GM10266 (cell line): ENCODE measurements at regions not wholly inside any gene's neighbourhood (a gene's known extent, or its start where the extent isn't known, plus 50 kb on each side); places are given as distances from the start of the nearest gene placed in this dataset.

Experiments used
- DNase-seq: peaks from one replicate; pipeline ENCODE4 v3.0.0; 2012; ENCODE audit errors: extremely low spot score
- CTCF ChIP-seq: IDR thresholded peaks from 2 replicates; pipeline ENCODE4 v1.5.1; 2012; ENCODE audit warnings: mild to moderate bottlenecking, low read depth; ENCODE audit not compliant: control insufficient read depth, insufficient read depth; ENCODE audit errors: missing control alignments

GRCh38 chr7:98703916-98704315 lies 86.8 kb downstream of the NPTX2 start:
- no peak for TF ChIP-seq CTCF
- DNase-seq, result no peak

- no peak for DNase-seq
- no peak for TF ChIP-seq CTCF
Measured at GRCh38 chr7:98705626-98706025, 88.5 kb downstream of the NPTX2 start.

GRCh38 chr7:98707076-98707475 lies 90.0 kb downstream of the NPTX2 start:
- no peak for DNase-seq
- TF ChIP-seq CTCF, result no peak

- no peak for DNase-seq
- no peak for TF ChIP-seq CTCF
Measured at GRCh38 chr7:98711945-98712344, 94.9 kb downstream of the NPTX2 start.

- TF ChIP-seq CTCF, result no peak
- no peak for DNase-seq
Measured at GRCh38 chr7:98713165-98713810, 96.2 kb downstream of the NPTX2 start.

- DNase-seq, result no peak
Measured at GRCh38 chr7:98719396-98719795, 102.3 kb downstream of the NPTX2 start.

GRCh38 chr7:98722402-98722801 lies 105.3 kb downstream of the NPTX2 start:
- DNase-seq, result no peak
- TF ChIP-seq CTCF, result no peak

More at GRCh38 chr7:98719396-98719795, 102.3 kb downstream of the NPTX2 start:
- TF ChIP-seq CTCF, result no peak
